Limb (tissue), 2 donors: ENCODE measurements at regions not wholly inside any gene's neighbourhood (a gene's known extent, or its start where the extent isn't known, plus 50 kb on each side); places are given as distances from the start of the nearest gene placed in this dataset.
"Not testable (repeated sequence)": the region's sequence is repeated elsewhere in the genome, so short reads cannot be mapped to it uniquely, and the experiment has no call there.

Source experiments
- DNase-seq, 2 donors: peaks; one replicate each; pipeline ENCODE4 v3.0.0-alpha.2; 2016; ENCODE audit errors: extremely low spot score in 2 of 2

- no peak for DNase-seq
These were observed 120.2 kb upstream of the SPOPL start for GRCh38 chr2:138381373-138381772.

DNA sequence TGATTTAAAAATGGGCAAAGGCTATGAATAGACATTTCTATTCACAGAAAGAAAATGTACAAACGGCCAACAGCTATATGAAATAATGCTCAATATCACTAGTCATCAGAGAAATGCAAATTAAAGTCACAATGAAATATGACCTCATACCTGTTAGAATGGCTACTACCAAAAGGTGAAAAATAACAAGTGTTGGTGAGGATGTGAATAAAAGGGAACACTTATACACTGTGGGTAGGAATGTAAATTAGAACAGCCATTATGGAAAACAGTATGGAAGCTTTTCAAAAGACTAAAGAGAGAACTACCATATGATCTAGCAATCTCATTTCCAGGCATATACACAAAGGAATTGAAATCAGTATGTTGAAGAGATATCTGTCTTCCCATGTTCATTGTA lies 118.9 kb upstream of the SPOPL start:
- no peak for DNase-seq

- not testable (repeated sequence) for DNase-seq
These were observed 115.4 kb upstream of the SPOPL start for GRCh38 chr2:138386191-138386590.

- no peak for DNase-seq
These were observed 112.5 kb upstream of the SPOPL start for GRCh38 chr2:138389063-138389462.

GRCh38 chr2:138390316-138390945 lies 111.1 kb upstream of the SPOPL start:
- peak; percentile 2 to 40 for DNase-seq

- DNase-seq: no peak
These were observed 109.6 kb upstream of the SPOPL start for GRCh38 chr2:138391946-138392345.

- DNase-seq: no peak
These were observed 105.8 kb upstream of the SPOPL start for GRCh38 chr2:138395565-138396306.

GRCh38 chr2:138396843-138397242 lies 104.7 kb upstream of the SPOPL start:
- DNase-seq: no peak

- no peak for DNase-seq
These were observed 98.1 kb upstream of the SPOPL start for GRCh38 chr2:138403431-138403927.

DNA sequence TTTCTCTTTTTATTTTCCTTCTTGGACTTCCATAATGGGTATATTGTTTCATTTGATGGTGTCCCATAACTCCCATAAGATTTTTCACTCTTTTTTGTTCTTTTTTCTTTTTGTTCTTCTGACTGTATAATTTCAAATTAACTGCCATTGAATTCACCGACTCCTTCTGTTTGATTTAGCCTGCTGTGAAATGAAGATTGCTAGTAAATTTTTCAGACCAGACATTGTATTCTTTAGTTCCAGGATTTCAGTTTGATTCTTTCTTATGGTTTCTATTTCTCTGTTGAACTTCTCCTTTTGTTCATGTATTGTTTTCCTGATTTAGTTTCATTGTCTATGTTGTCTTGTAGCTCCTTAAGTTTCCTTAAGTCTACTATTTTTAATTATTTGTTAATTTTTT lies 87.6 kb upstream of the SPOPL start:
- no peak for DNase-seq

- no peak for DNase-seq
These were observed 85.6 kb upstream of the SPOPL start for GRCh38 chr2:138415985-138416384.

- no peak for DNase-seq
These were observed 83.1 kb upstream of the SPOPL start for GRCh38 chr2:138418453-138418852.

- DNase-seq: no peak
These were observed 80.1 kb upstream of the SPOPL start for GRCh38 chr2:138421315-138421970.

DNA sequence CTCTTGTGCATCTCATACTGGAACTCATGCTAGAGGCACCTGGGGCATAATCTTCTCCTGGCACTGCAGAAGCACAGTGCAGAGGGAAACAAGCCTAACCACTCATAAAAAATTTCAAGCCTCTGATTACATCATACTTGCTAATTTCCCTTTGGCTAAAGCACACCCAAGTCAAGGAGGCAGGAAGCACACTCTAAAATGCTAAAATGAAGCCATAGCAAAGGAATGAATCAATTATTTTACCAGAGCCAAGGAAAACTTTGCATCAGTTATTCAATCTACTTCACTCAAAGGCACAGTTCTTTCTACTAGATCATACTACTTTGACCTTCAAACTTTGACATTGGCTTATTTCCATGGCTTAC lies 79.6 kb upstream of the SPOPL start:
- peak in 1 of 2 donors; percentile 28 for DNase-seq

GRCh38 chr2:138423198-138423597 lies 78.4 kb upstream of the SPOPL start:
- DNase-seq: no peak

DNA sequence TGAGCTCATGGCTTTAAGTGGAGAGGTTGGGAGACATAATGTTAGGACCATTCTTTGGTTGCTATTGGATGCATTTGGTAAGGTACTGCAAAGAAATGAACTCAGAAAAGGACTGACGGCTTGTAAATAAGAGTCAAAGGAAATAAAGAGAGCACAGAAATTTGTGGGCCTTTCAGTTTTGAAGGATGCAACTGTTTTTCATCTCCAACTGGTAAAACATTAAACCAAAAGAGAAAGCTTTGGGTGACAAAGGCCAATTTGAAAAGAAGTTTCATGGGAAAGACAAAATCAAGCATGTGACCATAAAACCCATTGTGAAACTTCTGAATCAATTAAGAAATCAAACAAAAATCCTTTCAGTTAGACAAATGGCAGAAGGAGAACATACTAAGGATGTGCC lies 77.8 kb upstream of the SPOPL start:
- DNase-seq: no peak

DNA sequence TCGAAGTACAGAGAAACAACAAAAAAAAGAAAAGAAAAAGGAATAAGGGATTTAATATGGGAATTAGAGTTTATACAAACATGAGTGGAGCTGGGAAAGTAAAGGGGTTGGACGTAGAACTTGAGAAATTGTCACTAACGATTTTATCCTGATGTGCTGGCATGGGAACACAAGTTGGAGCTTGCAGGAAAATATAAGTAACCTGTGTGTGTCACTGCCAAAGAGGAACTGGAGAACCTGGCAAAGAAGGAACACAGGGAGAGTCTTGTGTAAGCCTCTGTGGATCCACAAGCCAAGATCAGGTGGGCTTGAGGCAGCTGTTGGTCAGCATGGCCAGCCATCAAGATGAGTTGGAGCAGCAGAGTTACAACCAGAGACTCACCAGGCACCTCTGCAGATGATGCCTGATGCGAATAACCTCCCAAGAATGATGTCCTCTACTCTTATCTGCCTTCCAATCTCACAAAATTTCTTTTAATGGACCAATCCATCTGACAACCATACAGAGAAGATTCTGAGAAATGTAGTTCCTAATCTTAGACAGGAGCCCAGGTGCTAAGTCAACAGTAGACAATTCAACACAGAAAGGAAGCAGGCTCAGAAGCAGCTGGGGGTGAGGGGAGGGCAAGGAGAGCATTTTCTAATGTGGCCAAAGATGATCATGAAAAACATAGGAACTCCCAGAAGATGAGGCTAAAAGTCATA lies 77.0 kb upstream of the SPOPL start:
- DNase-seq: no peak

GRCh38 chr2:138426116-138426515 lies 75.5 kb upstream of the SPOPL start:
- DNase-seq: not testable (repeated sequence)

GRCh38 chr2:138428710-138429440 lies 72.7 kb upstream of the SPOPL start:
- DNase-seq: no peak

DNA sequence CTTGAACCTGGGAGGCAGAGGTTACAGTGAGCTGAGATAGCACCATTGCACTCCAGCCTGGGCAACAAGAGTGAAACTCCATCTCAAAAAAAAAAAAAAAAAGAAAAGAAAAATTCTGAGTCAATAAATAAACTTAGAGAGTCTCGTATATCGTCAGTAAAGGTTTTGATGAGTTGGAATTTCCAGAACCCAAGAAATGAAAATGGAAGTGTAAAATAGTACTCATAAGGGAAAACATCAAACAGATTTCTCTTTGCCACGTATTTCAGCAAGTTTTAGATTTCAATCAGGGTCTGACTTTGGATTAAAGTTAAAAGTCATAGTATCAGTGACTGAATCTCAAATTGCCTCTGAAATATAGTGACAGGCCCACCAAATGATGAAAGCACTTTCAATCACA lies 71.4 kb upstream of the SPOPL start:
- no peak for DNase-seq

- DNase-seq: no peak
These were observed 68.6 kb upstream of the SPOPL start for GRCh38 chr2:138432971-138433370.
